ENCODE measurements at regions not wholly inside any gene's neighbourhood (a gene's known extent, or its start where the extent isn't known, plus 50 kb on each side); places are given as distances from the start of the nearest gene placed in this dataset.

GRCh38 chr22:25360891-25361645 is 141.6 kb downstream of the CRYBB2 start:
- Histone ChIP-seq H3K4me3 (replicated peaks in 1 of 3; ENCODE audit: insufficient read depth in 1 of 3, low read depth in 1 of 3, low read length in 3 of 3) (no peak overlapping the region), H3K79me2 (ENCODE audit: control insufficient read depth, insufficient read depth, low read length) (no peaks in the 10 kb centered on the region), H3K9ac (replicated peaks; ENCODE audit: extremely low read depth, insufficient read depth, low read length) (no peak overlapping the region), H2AFZ (ENCODE audit: low read depth, low read length) (no peak overlapping the region), H3K9me3 (replicated peaks; ENCODE audit: control insufficient read depth, insufficient read depth, low read length) (no peaks in the 10 kb centered on the region), H3K36me3 (ENCODE audit: control insufficient read depth in 2 of 2, extremely low read depth in 1 of 2, insufficient read depth in 2 of 2, low read length in 2 of 2) (peaks cover 0 to 2% of the 10 kb centered on the region in 2 experiments), H3K9me1 (replicated peaks; ENCODE audit: control insufficient read depth, extremely low read depth, insufficient read depth, low read length) (no peaks in the 10 kb centered on the region), H4K20me1 (replicated peaks; ENCODE audit: control insufficient read depth, extremely low read depth, insufficient read depth, low read length) (no peaks in the 10 kb centered on the region), H3K27me3 (ENCODE audit: control insufficient read depth in 2 of 2, insufficient read depth in 2 of 2, low read length in 2 of 2) (no peaks in the 10 kb centered on the region), H3K4me2 (ENCODE audit: insufficient read depth, low read length) (no peak overlapping the region), H3K27ac (ENCODE audit: insufficient read depth, low read depth, low read length) (no peak overlapping the region), H3K4me1 (ENCODE audit: control insufficient read depth, extremely low read depth, insufficient read depth, low read length) (peaks cover 8% of the 10 kb centered on the region)
- intact Hi-C loops (cut with micrococcal nuclease) (loop anchor here (5.0 kb wide), 2 partner anchors 56 to 341 kb away; no protein-coding TSS in a partner anchor), dilution Hi-C loops (cut with MboI; ENCODE audit: extremely low pct_ligation_motif_present, low sequenced_read_pairs) (no loop called here)
- FAIRE-seq (no peak), DNase-seq (ENCODE audit: low read depth, low spot score) (no peak)
- TF ChIP-seq FOS (IDR thresholded peaks at IDR 0.05; ENCODE audit: borderline replicate concordance, insufficient read depth, low read length): no peak
- TF ChIP-seq MYC (IDR thresholded peaks at IDR 0.05; ENCODE audit: low read depth, low read length): no peak
- TF ChIP-seq MAX (IDR thresholded peaks at IDR 0.05; ENCODE audit: insufficient read depth, insufficient read length): no peak
- no peak for TF ChIP-seq POLR2A (IDR thresholded peaks at IDR 0.05; ENCODE audit: low read depth, low read length)
- no peak for TF ChIP-seq JUN (IDR thresholded peaks at IDR 0.05; ENCODE audit: borderline replicate concordance, insufficient read depth, insufficient read length, low read depth)
- TF ChIP-seq CTCF (IDR thresholded peaks at IDR 0.05; ENCODE audit: extremely low read depth in 1 of 2, insufficient read depth in 1 of 2, low read depth in 1 of 2, low read length in 2 of 2): no peak
- no peak for TF ChIP-seq POLR2AphosphoS5 (IDR thresholded peaks at IDR 0.05; ENCODE audit: insufficient read depth, low read depth, low read length)
- no peak for TF ChIP-seq GATA2 (IDR thresholded peaks at IDR 0.05; ENCODE audit: insufficient read depth, insufficient read length, low read depth, low read length)
- no peak for TF ChIP-seq EZH2 (IDR thresholded peaks at IDR 0.05; ENCODE audit: borderline replicate concordance, low read depth, low read length, severe bottlenecking)
- ChIA-PET POLR2A (no interaction called here), CTCF (interaction anchor here (1.8 to 1.9 kb wide), 2 partner anchors 40 to 86 kb away, joined by 5 to 6 read pairs; no protein-coding TSS in a partner anchor)
- no TSS peak for BruUV-seq (replicated peaks)
